GM18909 (cell line): ENCODE measurements at regions not wholly inside any gene's neighbourhood (a gene's known extent, or its start where the extent isn't known, plus 50 kb on each side); places are given as distances from the start of the nearest gene placed in this dataset.

Source experiments
- ATAC-seq: cut with Tn5 transposase; IDR thresholded peaks from one replicate; pipeline ENCODE4 v1.9.1; 2021; ENCODE audit warnings: mild to moderate bottlenecking; ENCODE audit not compliant: unreplicated experiment, poor library complexity

- ATAC-seq: no peak
These were observed 211.4 kb downstream of the TUSC7 start for GRCh38 chr3:116920826-116921610.

GRCh38 chr3:116927918-116928317 lies 218.3 kb downstream of the TUSC7 start:
- no peak for ATAC-seq

- no peak for ATAC-seq
These were observed 220.1 kb downstream of the TUSC7 start for GRCh38 chr3:116929505-116930222.

GRCh38 chr3:116930786-116931185 lies 221.2 kb downstream of the TUSC7 start:
- ATAC-seq: no peak

- no peak for ATAC-seq
These were observed 229.5 kb downstream of the TUSC7 start for GRCh38 chr3:116939091-116939490.

GRCh38 chr3:116939550-116939949 lies 230.0 kb downstream of the TUSC7 start:
- no peak for ATAC-seq

DNA sequence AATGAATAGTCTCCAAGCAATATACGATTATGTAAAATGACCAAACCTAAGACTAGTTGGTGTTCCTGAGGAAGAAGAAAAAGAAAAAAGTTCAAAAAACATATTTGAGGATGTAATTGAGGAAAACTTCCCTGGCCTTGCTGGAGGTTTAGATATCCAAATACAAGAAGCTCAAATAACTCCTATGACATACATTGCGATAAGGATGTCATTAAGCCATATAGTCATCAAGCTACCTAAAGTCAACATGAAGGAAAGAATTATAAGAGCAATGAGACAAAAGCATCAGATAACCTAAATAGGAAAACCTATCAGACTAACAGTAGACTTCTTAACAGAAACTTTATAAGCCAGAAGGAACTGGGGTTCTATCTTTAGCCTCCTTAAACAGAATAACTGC lies 231.1 kb downstream of the TUSC7 start:
- ATAC-seq: no peak

DNA sequence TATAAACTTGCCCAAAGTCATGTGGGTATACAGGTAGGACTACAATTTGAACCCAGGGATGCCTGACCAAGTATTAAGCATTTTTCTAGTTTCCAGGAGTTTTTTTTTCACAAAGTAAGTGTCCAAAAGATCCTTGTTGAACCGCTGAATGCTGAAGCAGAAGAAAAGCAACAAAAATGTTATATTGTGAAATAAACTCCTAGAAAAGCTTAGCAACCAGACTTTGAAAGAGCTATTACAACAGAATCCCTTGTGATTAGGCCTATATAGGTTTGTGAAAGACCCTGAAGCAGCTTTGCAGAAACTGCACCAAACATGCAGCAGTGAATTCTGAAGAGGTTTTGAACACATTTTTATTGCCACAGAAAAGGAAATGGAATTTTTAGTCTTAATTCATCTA lies 236.8 kb downstream of the TUSC7 start:
- no peak for ATAC-seq

- no peak for ATAC-seq
These were observed 237.6 kb downstream of the TUSC7 start for GRCh38 chr3:116947148-116947547.

DNA sequence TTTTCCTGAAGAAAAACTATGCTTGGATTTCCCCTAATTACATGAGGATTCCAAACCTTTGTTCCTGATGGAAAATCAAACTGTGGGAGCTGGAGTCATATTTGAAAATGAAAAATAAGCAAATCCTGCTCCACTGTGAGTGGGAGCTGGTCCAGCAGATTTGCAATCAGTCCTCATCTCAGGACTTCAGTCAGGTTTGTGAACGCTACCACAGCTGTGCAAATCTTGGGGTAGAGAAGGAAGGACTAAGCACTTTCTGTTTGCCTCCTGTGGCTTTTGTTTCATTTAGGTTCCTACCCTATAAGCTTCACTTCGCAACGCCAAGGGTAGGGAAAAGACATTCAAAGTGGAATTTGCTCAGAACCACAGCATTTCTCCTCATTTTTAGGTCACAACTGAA lies 238.2 kb downstream of the TUSC7 start:
- no peak for ATAC-seq

DNA sequence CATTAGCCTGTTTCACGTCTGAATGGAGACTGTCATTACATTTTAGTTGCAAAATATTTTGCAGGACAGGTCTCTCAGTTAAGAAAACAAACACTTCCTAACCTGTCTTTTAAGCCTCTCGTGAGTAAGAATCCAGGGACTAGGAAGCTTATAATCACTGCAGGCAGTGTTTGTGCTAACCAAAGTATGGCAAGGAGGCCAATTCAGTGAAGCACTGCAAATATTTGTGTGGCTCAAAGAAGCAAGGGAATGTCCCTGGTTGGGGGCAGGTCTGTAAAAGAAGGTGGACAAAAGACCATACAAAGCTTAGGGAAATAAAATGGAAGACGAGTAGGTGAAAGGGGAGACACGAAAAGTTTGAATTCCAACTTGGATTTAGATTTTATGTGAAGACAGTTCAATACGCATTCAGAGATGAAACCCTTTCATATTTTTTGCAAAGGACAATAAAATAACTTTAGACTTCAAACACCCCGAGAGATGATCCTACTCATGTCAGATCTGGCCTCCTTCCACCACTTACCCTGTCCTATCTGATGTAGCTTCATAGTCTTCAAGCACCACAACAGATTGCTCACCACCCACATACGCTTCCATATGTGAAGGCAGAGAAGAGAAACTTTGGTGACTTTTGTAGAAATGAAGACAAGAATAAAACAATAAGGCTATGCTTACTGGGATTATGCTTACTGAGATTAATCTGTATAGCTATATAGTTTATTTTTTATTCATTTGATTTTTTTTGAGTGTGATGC lies 240.9 kb downstream of the TUSC7 start:
- ATAC-seq: no peak

- ATAC-seq: no peak
These were observed 242.0 kb downstream of the TUSC7 start for GRCh38 chr3:116951610-116952009.

DNA sequence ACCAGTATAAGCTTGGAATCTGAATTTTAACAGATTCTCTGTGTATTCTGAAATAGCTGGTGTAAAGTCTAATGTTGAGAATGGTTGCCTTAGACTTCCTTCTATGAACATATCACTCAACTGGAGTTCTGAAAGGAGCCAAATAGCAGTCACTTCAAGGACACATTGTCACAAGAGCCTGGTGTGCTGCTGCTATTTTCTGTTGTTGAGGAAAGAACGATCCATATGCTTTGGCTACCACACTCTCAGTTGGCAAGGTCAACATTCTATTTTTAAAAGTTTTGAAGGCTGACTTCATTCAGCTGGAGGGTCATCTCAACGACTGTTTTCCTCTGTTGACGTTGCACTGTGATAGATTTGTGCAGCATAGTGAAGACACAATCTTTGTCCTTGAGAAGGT lies 248.7 kb downstream of the TUSC7 start:
- ATAC-seq: no peak

DNA sequence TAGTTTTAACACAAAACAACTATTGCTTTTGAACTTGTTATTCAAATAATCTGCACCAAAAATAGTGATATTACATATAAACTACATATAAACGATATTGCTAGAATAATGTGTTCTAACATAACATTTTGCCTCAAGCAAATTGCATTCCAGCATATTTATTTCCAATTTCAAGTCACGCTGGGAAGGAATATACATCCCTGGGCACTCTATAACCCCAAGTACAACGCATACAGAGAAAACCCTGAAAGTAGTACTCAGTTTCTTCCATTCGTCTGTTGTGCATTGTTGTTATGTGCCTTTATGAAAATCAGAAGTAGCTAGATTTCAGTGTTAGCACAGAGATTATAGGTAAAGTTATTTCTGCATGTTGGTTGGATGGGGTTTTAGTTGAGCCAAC lies 251.5 kb downstream of the TUSC7 start:
- no peak for ATAC-seq

GRCh38 chr3:116963802-116964201 lies 254.2 kb downstream of the TUSC7 start:
- ATAC-seq: no peak

DNA sequence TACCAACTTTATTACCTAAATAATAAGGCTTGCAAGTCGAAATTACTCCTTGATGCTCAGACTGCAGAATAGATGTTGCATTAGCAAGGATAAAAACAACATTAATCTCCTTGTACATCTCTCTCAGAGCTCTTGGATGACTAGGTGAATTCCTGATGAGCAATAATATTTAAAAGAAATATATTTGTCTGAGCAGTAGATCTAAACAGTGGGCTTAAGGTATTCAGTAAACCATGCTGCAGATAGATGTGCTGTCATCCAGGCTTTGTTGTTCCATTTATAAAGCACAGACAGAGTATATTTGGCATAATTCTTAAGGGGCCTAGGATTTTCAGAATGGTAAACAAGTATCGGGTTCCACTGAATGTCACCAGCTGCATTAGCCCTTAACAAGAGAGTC lies 257.1 kb downstream of the TUSC7 start:
- no peak for ATAC-seq

- no peak for ATAC-seq
These were observed 259.6 kb downstream of the TUSC7 start for GRCh38 chr3:116969135-116969534.

DNA sequence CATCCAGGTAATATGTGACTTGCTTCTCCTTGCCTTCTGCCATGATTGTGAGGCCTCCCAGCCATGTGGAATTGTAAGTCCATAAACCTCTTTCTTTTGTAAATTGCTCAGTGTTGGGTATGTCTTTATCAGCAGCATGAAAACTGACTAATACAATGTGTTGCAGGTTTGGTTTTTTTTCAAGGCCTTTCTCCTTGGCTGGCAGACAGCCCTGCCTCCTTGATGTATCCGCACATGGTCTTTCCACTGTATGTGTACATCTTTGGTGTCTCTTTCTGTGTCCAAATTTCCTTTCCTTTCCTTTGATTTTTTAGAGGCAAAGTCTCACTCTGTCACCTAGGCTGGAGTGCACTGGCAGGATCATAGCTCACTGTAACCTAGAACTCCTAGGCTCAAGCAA lies 260.1 kb downstream of the TUSC7 start:
- ATAC-seq: no peak

- ATAC-seq: no peak
These were observed 262.0 kb downstream of the TUSC7 start for GRCh38 chr3:116971531-116971930.

DNA sequence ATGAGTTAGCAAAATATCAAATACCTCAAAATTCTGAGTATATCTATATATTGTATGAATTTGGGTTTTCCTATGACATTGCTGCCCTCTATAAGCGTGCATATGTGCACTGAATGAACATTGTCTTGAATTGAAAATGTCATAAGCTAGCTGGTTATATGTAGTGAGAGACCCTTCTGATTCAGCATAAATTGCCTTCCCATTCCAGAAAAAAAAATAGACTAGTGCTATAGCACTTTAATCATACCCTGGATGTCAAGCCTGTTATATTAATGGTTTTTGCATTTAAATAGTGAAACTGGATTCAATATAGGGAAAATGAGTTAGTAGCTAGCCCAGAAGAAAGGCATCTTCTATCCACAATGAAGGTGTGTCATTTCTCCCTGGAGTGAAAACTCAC lies 265.1 kb downstream of the TUSC7 start:
- no peak for ATAC-seq

GRCh38 chr3:116977441-116977840 lies 267.9 kb downstream of the TUSC7 start:
- ATAC-seq: no peak
